ENCODE measurements at regions not wholly inside any gene's neighbourhood (a gene's known extent, or its start where the extent isn't known, plus 50 kb on each side); places are given as distances from the start of the nearest gene placed in this dataset.

DNA sequence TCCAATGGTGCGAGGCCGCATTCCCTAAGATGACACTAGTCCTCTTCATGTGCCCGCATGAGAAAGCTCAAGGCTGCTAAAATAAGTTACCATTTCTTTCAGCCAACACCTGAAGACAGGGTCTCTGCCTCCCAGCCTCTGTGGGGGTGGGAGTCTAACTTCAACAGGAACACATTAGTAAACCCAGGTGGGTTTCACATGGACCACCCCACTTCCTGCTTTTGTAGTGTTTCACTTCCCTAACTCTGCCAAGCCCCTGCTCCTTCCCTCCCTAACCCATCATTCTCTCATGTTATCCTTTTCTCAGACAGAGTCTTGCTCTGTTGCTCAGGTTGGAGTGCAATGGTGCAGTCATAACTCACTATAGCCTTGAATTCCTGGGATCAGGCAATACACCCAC is 783.6 kb downstream of the UQCRFS1 start:
- Histone ChIP-seq H3K4me2 (ENCODE audit: insufficient read depth, insufficient read length, low read length) (no peak overlapping the region), H2BK15ac (ENCODE audit: low read depth, low read length) (no peak overlapping the region), H4K5ac (ENCODE audit: insufficient read length, low read depth, low read length) (no peak overlapping the region), H3K4ac (ENCODE audit: low read depth, low read length) (no peak overlapping the region), H3K23ac (ENCODE audit: insufficient read length, low read depth, low read length) (no peak overlapping the region), H2AFZ (ENCODE audit: low read length) (no peak overlapping the region), H4K91ac (ENCODE audit: insufficient read length, low read depth, low read length) (no peak overlapping the region), H3K79me1 (ENCODE audit: insufficient read depth, low read depth, low read length, poor library complexity, severe bottlenecking) (no peaks in the 10 kb centered on the region), H2BK20ac (ENCODE audit: low read depth, low read length, poor library complexity, severe bottlenecking) (no peak overlapping the region), H3K14ac (ENCODE audit: insufficient read depth, low read length) (no peak overlapping the region), H3K23me2 (ENCODE audit: insufficient read length, low read depth, low read length, poor library complexity, severe bottlenecking) (no peaks in the 10 kb centered on the region), H2BK5ac (ENCODE audit: insufficient read length, low read length) (no peak overlapping the region), H2AK5ac (ENCODE audit: insufficient read length, low read length) (no peak overlapping the region), H3K27ac (ENCODE audit: insufficient read length, low read depth, low read length) (no peak overlapping the region), H3K9ac (ENCODE audit: extremely low read depth, insufficient read length, low read length) (no peak overlapping the region), H3T11ph (ENCODE audit: low read length) (no peak overlapping the region), H2BK120ac (ENCODE audit: low read depth, low read length, poor library complexity, severe bottlenecking) (no peak overlapping the region), H4K8ac (replicated peaks; ENCODE audit: insufficient read length, low read depth, low read length) (no peak overlapping the region), H3K4me1 (ENCODE audit: insufficient read depth, low read length) (peaks cover 14% of the 10 kb centered on the region), H3K27me3 (ENCODE audit: insufficient read depth, low read length) (no peaks in the 10 kb centered on the region), H3K18ac (ENCODE audit: insufficient read length, low read depth, low read length) (no peak overlapping the region), H3K9me3 (ENCODE audit: control insufficient read depth, low read depth, low read length) (no peaks in the 10 kb centered on the region), H3K56ac (ENCODE audit: insufficient read length, low read depth, low read length) (no peak overlapping the region), H4K20me1 (ENCODE audit: control insufficient read depth, insufficient read depth, insufficient read length) (no peaks in the 10 kb centered on the region), H3K79me2 (ENCODE audit: insufficient read depth, low read length) (no peaks in the 10 kb centered on the region), H2BK12ac (ENCODE audit: insufficient read length, low read depth, low read length) (no peak overlapping the region)
- peaks cover 14% of the 10 kb centered on the region for H3K27me3 Mint-ChIP-seq (ENCODE audit: low read depth)
- H3K9me3 Mint-ChIP-seq, result peaks cover 24 to 28% of the 10 kb centered on the region in 2 experiments
- peaks cover 19 to 26% (median 20%) of the 10 kb centered on the region in 3 experiments for H3K36me3 Mint-ChIP-seq (ENCODE audit: insufficient read depth in 1 of 3, low read depth in 3 of 3)
- H3K4me3 Mint-ChIP-seq, result no peak overlapping the region
- no peak for DNase-seq
- no CpG with 5 or more reads among the region's 3 CpGs for WGBS (ENCODE audit: extremely low coverage, insufficient read length, low lambda C conversion rate)
- TF ChIP-seq, protein P1, sequence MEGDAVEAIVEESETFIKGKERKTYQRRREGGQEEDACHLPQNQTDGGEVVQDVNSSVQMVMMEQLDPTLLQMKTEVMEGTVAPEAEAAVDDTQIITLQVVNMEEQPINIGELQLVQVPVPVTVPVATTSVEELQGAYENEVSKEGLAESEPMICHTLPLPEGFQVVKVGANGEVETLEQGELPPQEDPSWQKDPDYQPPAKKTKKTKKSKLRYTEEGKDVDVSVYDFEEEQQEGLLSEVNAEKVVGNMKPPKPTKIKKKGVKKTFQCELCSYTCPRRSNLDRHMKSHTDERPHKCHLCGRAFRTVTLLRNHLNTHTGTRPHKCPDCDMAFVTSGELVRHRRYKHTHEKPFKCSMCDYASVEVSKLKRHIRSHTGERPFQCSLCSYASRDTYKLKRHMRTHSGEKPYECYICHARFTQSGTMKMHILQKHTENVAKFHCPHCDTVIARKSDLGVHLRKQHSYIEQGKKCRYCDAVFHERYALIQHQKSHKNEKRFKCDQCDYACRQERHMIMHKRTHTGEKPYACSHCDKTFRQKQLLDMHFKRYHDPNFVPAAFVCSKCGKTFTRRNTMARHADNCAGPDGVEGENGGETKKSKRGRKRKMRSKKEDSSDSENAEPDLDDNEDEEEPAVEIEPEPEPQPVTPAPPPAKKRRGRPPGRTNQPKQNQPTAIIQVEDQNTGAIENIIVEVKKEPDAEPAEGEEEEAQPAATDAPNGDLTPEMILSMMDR (conservative IDR thresholded peaks at IDR 0.05), result no peak
- peaks cover 29 to 33% of the 10 kb centered on the region in 2 experiments for H3K4me1 Mint-ChIP-seq
- no peak overlapping the region for H3K27ac Mint-ChIP-seq
